NCI-H2171 (cell line): ENCODE measurements at regions not wholly inside any gene's neighbourhood (a gene's known extent, or its start where the extent isn't known, plus 50 kb on each side); places are given as distances from the start of the nearest gene placed in this dataset.
"Not testable (repeated sequence)": the region's sequence is repeated elsewhere in the genome, so short reads cannot be mapped to it uniquely, and the experiment has no call there.

Experiments used
- DNase-seq: peaks from one replicate; lab custom pipeline; 2025; lab: John Stamatoyannopoulos, UW

- DNase-seq, result no peak
These were observed 316.7 kb upstream of the TBX18 start for GRCh38 chr6:85081102-85081501.

GRCh38 chr6:85079761-85080160, 315.4 kb upstream of the TBX18 start:
- DNase-seq, result no peak

GRCh38 chr6:85078058-85078457, 313.7 kb upstream of the TBX18 start:
- DNase-seq, result no peak

- no peak for DNase-seq
These were observed 312.7 kb upstream of the TBX18 start for GRCh38 chr6:85077098-85077497.

DNA sequence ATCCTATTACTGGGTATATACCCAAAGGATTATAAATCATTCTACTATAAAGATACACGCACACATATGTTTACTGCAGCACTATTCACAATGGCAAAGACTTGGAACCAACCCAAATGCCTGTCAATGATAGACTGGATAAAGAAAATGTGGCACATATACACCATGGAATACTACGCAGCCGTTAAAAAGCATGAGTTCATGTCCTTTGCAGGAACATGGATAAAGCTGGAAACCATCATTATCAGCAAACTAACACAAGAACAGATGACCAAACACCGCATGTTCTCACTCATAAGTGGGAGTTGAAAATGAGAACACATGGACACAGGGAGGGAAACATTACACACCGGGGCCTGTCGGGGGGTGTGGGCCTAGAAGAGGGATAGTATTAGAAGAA, 307.4 kb upstream of the TBX18 start:
- not testable (repeated sequence) for DNase-seq

DNA sequence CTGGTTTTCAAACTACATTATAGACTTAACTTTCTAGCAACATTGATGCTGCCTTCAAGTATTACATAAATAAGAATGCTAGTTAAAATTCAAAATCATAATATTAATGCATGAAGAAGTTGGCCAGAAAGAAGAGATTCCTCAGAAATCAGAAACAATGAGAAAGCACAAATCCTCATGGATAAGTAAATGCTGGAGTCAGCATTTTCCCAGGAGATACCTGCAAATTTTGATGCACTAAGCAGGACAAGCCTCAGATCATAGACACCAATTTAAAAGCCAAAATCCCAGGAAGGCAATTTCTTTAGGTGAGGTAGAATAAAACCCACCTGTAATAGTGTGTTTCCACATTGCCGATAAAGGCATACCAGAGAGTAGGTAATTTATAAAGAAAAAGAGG, 305.2 kb upstream of the TBX18 start:
- no peak for DNase-seq

DNA sequence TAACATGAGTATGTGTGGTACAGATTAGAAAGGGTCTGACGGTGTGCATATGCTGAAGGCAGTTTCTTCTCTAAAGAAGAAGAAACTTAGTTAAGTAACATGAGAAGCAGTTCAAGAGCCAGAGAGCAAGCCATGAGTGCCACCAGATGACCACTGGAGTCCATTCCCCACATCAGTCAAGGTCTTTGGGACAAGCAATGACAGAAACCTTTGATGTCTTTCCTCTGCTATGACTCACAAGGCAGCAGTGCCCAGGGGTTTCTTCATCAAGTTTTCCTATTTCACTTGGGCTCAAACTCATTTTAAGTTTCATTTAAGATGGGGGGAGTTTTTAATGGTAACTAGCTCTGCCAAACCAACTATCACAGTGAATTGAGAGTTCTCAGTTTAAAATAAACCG, 303.8 kb upstream of the TBX18 start:
- no peak for DNase-seq

- no peak for DNase-seq
These were observed 301.9 kb upstream of the TBX18 start for GRCh38 chr6:85066266-85066665.

DNA sequence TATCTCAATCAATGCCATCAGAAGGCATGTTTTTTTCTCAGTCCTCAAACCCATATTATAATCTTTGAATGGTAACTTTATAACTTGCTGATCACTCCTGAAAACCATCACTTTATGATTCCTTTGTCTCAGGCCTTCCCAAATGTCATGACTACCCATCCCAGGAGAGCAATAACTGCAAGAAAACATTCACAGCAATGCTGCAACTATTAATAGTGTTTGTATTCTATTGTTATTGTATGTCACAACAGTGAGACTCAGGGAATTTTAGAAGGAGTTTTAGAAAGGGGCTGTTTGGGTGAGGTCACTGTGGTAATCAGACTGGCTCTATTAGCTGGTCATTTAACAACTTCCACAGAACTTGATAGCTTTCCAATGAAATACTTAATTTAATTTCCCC, 301.4 kb upstream of the TBX18 start:
- DNase-seq, result no peak

DNA sequence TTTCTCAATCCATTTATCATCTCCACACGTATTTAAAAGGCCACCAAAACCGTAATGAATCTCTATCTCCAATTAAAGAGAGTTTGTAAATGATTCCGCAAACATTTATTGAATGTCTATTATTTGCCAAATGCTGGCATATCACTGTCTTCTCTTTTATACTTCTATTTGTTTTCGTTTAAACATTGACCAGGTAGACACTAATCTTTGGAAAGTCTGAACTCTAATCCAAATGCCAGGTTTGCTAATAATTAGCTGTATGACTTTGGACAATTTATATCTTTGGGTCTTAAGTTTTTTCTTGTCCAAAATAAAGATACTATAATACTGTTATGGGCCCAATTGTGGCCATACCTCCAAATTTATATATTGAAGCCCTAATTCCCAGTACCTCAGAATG, 299.2 kb upstream of the TBX18 start:
- no peak for DNase-seq

DNA sequence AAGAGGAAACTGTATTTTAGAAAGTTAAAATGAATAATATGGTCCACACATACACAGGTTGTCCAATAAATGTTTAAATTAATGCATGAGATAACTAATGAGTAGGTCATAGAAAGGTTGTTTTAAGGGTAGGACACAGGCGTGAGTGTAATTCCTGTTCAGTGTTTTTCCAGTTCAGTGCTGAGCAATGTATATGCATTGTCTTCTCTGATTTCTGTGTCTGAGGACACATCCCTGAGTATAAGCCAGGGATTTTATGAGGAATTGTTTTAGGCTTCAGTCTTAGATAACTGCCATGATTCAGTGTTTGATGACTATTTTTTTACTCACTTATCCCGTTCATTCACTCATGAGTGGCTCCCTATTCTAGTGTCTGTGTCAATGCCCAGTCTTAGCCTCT, 298.5 kb upstream of the TBX18 start:
- no peak for DNase-seq

GRCh38 chr6:85058806-85059205, 294.4 kb upstream of the TBX18 start:
- DNase-seq, result no peak

DNA sequence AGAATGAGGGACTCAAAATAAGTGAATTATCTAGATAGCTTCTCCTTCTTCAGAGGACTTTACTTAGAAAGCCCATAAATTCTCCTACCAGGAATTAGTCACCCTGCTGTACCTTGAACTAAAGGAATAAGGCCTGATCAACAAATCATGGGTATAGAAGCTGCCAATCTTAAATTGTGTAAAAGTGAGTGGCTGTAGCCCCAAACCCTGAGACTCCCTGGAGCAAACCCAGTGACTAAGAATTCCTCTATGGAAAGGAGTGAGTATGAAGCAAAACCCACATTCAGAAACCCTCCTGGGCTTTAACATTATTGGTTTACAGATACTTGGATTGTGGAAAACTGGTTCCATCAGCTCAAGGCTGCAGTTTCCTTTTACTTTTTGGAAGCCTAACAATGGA, 285.8 kb upstream of the TBX18 start:
- no peak for DNase-seq

DNA sequence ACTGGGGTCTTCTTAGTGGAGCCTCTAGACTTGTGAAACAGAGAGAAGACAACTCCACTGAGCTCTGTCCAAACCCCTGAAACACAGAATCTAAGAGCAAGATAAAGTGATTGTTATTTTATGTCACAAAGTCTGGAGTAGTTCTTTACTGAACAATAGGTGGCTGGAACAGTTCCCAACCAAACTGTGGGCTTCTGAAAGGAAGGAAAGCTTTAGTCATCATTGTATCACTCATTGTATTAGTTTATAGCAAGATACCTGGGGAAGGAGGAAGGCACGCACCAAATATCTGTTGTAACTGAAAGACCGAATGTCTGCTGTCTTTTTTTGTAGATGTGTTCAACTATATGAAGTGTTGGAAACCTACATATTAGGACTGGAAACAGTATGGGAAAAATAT, 284.9 kb upstream of the TBX18 start:
- no peak for DNase-seq

DNA sequence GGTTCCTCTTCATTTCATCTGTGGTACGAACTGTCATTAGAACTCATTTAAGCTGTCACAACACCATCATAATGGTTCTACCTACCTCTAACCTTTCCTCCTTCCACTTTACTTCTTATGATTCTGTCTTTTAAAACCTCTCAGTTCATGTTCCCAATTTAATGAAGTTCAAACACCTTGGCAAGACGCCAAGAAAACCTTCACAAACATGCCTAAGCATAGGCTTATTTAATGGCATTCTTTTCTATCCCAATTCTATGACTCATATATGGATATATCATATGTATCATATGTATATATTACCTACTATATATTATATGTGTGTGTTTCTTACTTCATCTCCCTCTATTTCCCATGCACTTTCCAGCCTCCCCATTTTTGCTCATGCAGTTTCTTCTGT, 283.4 kb upstream of the TBX18 start:
- no peak for DNase-seq

- DNase-seq, result not testable (repeated sequence)
These were observed 281.4 kb upstream of the TBX18 start for GRCh38 chr6:85045767-85046166.

DNA sequence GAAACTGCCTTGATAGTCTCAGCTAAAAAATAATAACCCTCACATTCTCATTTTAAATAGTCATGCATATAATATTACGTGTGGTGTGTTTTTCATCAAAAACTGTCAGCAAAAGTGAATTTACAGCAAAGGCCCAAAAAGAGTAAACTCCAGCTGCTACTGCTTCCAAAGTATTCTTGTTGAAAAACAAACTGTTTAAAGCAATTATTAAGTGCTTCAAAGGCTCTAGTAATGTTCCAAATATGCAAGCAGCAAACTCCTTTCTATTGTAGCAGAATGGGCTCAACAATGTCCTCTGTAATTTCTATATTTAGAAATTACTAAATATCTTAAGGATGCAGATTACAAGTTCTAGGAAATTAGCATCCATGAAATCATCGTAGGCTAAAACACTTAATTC, 280.0 kb upstream of the TBX18 start:
- no peak for DNase-seq

DNA sequence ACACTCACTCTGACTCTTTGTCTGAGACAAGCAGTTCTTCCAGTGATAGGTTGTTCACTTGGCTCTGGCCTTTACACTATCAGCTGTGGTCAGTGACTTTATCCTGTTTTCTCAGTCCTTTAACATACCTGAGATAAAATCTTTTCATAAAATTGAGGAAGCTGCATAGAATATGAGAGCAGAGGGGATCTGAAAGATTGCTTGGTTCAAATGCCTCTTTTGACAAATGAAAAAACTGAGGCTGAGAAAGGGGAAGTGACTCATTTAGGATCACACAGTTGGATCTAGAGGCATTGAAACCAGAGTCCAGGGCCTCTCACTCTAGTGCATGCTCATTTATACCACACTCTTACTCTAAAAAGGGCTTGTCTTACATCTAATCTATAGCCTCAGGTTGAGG, 277.0 kb upstream of the TBX18 start:
- no peak for DNase-seq

- DNase-seq, result no peak
These were observed 272.8 kb upstream of the TBX18 start for GRCh38 chr6:85037221-85037620.

DNA sequence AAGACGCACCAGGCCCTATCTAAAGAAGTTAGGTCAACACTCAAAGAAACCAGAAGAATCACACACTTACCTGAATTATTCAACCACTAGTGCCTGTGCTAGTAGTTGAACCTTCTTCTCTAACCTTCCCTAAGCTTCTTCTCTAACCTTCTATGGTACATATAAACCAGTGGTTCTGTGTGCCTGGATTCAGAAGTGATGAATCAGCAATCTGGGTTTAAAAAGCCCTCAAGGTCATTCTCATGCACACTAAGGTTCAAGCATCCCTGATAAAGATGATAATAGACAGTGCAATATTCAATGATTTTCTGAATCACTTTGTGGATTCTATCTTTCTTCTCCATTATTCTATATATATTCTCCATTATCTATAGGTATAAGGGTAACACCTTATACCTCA, 271.4 kb upstream of the TBX18 start:
- no peak for DNase-seq

DNA sequence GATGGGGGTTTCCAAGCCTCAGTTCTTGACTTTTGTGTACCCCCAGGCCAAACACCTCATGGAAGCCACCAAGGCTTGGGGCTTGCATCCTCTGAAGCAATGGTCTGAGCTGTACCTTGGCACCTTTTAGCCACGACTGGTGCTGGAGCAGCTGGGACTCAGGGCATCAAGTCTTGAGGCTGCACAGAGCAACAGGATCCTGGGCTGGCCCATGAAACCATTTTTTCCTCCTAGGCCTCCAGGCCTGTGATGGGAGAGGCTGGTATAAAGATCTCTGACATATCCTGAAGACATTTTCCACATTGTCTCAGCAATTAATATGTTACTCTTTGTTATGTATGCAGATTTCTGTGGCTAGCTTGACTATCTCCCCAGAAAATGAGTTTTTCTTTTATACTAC, 269.1 kb upstream of the TBX18 start:
- no peak for DNase-seq

DNA sequence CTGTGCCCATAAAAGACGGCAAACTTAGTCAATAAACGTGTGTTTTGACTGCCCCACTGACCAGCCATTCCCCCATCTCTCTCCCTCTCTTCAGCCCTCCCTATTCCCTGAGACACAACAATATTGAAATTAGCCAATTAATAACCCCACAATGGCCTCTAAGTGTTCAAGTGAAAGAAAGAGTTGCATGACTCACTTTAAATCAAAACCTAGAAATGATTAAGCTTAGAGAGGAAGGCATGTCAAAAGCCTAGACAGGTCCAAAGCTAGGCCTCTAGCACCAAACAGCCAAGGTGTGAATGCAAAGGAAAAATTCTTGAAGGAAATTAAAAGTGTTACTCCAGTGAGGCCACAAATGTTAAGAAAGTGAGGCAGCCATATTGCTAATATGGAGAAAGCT, 261.6 kb upstream of the TBX18 start:
- DNase-seq, result no peak

DNA sequence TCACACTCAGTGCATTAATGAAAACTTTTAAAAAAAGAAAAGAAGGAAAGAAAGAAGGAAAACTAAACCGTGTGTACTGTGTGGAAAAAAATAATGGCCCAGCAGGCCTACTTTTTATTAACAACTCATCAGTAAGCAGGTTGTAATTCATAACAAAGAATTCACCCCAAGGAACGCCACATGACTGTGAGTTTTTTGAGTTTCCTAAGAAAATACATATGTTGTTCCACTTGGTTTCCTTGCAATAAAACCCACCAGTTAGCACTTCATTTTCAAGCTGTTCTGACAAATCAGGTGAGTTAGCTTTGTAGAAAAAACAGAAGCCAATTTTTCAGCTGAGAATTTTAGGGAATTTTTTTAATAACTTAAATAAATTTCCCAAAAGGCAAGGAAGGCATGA, 259.3 kb upstream of the TBX18 start:
- no peak for DNase-seq

- DNase-seq, result no peak
These were observed 253.0 kb upstream of the TBX18 start for GRCh38 chr6:85017352-85017751.

- no peak for DNase-seq
These were observed 252.3 kb upstream of the TBX18 start for GRCh38 chr6:85016726-85017125.
